HL-60 (cell line): ENCODE measurements at regions not wholly inside any gene's neighbourhood (a gene's known extent, or its start where the extent isn't known, plus 50 kb on each side); places are given as distances from the start of the nearest gene placed in this dataset.

ENCODE experiments used
- CTCF ChIP-seq: IDR thresholded peaks from one replicate; pipeline ENCODE4 v1.5.1; 2011; ENCODE audit warnings: low read length, control low read depth, inconsistent platforms; ENCODE audit not compliant: insufficient read depth
- REST ChIP-seq: IDR thresholded peaks from 2 replicates; pipeline ENCODE4 v1.6.1; 2012; ENCODE audit warnings: low read depth; ENCODE audit not compliant: insufficient replicate concordance

GRCh38 chr4:111991797-111992196 lies 153.5 kb upstream of the FAM241A start:
- TF ChIP-seq REST = no peak
- TF ChIP-seq CTCF = no peak
